22Rv1 (cell line): ENCODE measurements at regions not wholly inside any gene's neighbourhood (a gene's known extent, or its start where the extent isn't known, plus 50 kb on each side); places are given as distances from the start of the nearest gene placed in this dataset.

Source experiments
- CTCF ChIP-seq: fragments of 450-650 bp; IDR thresholded peaks from 2 replicates; pipeline ENCODE4 v1.5.1; 2017; ENCODE audit warnings: mild to moderate bottlenecking
- ZFX ChIP-seq: fragments of 450-650 bp; IDR thresholded peaks from 2 replicates; pipeline ENCODE4 v1.6.1; 2017; ENCODE audit warnings: antibody characterized with exemption, borderline replicate concordance

GRCh38 chr18:71252351-71252865, 963.6 kb downstream of the SOCS6 start:
- no peak for TF ChIP-seq CTCF
- no peak for TF ChIP-seq ZFX
